A673 (cell line): ENCODE measurements at regions not wholly inside any gene's neighbourhood (a gene's known extent, or its start where the extent isn't known, plus 50 kb on each side); places are given as distances from the start of the nearest gene placed in this dataset.
"Not testable (repeated sequence)": the region's sequence is repeated elsewhere in the genome, so short reads cannot be mapped to it uniquely, and the experiment has no call there.

Experiments used
- BruUV-seq: library from RNA; stranded (reverse); fragments of 400-500 nt; replicated peaks from 2 replicates; lab custom pipeline; 2021; lab: Mats Ljungman, UMichigan
- CTCF ChIA-PET: fragments of 300-600 bp; sonication (Branson Sonifier 250); formaldehyde crosslinking; loops from one replicate; lab custom pipeline; 2022; ENCODE audit warnings: antibody characterized with exemption; lab: Charles Lee
- POLR2A ChIA-PET: fragments of 300-600 bp; sonication (Branson Sonifier 250); formaldehyde crosslinking; loops from one replicate; lab custom pipeline; 2022; ENCODE audit warnings: antibody characterized with exemption; ENCODE audit not compliant: low non-redundant PET; lab: Charles Lee
- DNase-seq: peaks from one replicate; pipeline ENCODE4 v3.0.0-alpha.2; 2015; ENCODE audit warnings: low spot score
- H3K27ac ChIP-seq: fragments of 200-600 bp; sonication (generic); 2 replicates; pipeline ENCODE4 v1.5.1; 2016; ENCODE audit warnings: mixed run types, low read depth, mild to moderate bottlenecking, mixed read lengths, antibody characterized with exemption, low read length; ENCODE audit not compliant: poor library complexity, severe bottlenecking
- H3K27me3 ChIP-seq: fragments of 200-600 bp; sonication (generic); replicated peaks from 2 replicates; pipeline ENCODE4 v1.6.1; 2017; ENCODE audit warnings: mixed run types, low read depth, mild to moderate bottlenecking, mixed read lengths, antibody characterized with exemption, low read length; ENCODE audit not compliant: insufficient read depth, poor library complexity
- H3K36me3 ChIP-seq: fragments of 200-600 bp; sonication (generic); 2 replicates; pipeline ENCODE4 v1.6.1; 2016; ENCODE audit warnings: mixed run types, mild to moderate bottlenecking, mixed read lengths, antibody characterized with exemption, low read length; ENCODE audit not compliant: insufficient read depth, poor library complexity, severe bottlenecking
- H3K4me1 ChIP-seq: fragments of 200-600 bp; sonication (generic); 2 replicates; pipeline ENCODE4 v1.6.1; 2017; ENCODE audit warnings: mixed run types, mild to moderate bottlenecking, mixed read lengths, antibody characterized with exemption, low read length; ENCODE audit not compliant: insufficient read depth, poor library complexity, severe bottlenecking
- H3K4me3 ChIP-seq: fragments of 200-600 bp; sonication (generic); 2 replicates; pipeline ENCODE4 v1.5.1; 2016; ENCODE audit warnings: low read depth, mixed run types, mild to moderate bottlenecking, mixed read lengths, low read length; ENCODE audit not compliant: poor library complexity, severe bottlenecking
- H3K9me3 ChIP-seq: fragments of 200-600 bp; sonication (generic); 2 replicates; pipeline ENCODE4 v1.6.1; 2016; ENCODE audit warnings: mixed run types, low read depth, mild to moderate bottlenecking, mixed read lengths, antibody characterized with exemption, low read length; ENCODE audit not compliant: poor library complexity, severe bottlenecking
- CTCF ChIP-seq: fragments of 300-800, 200-600 bp; sonication (generic); conservative IDR thresholded peaks from 2 replicates; pipeline ENCODE4 v1.5.1; 2017; ENCODE audit warnings: low read depth, mild to moderate bottlenecking, antibody characterized with exemption, low read length, moderate library complexity, mixed read lengths
- EZH2 ChIP-seq: fragments of 200-600 bp; sonication (generic); IDR thresholded peaks from 2 replicates; pipeline ENCODE4 v1.6.1; 2017; ENCODE audit warnings: borderline replicate concordance, low read depth, mild to moderate bottlenecking, mixed read lengths, antibody characterized with exemption, low read length; ENCODE audit not compliant: poor library complexity, severe bottlenecking
- intact Hi-C: fragments of 100-400 bp; cut with micrococcal nuclease; formaldehyde crosslinking; loops from one replicate; pipeline ENCODE4 v1.10.0; 2022; ENCODE audit not compliant: unreplicated experiment

- H3K4me1 ChIP-seq, result no peaks in the 10 kb centered on the region
- no peaks in the 10 kb centered on the region for H3K36me3 ChIP-seq
- no peak for TF ChIP-seq EZH2
- no peak for DNase-seq
- no peak overlapping the region for H3K27ac ChIP-seq
- BruUV-seq, result no TSS peak
- no peak overlapping the region for H3K4me3 ChIP-seq
- ChIA-PET POLR2A (no interaction called here), CTCF (no interaction called here)
- H3K9me3 ChIP-seq, result peaks cover 8% of the 10 kb centered on the region
- H3K27me3 ChIP-seq, result no peaks in the 10 kb centered on the region
- intact Hi-C loops, result no loop called here
Measured at GRCh38 chr11:42417691-42418090, 894.1 kb upstream of the API5 start.

- TF ChIP-seq EZH2, result no peak
- Histone ChIP-seq H3K4me1 (no peaks in the 10 kb centered on the region), H3K27me3 (no peaks in the 10 kb centered on the region), H3K27ac (no peak overlapping the region), H3K4me3 (no peak overlapping the region), H3K36me3 (no peaks in the 10 kb centered on the region), H3K9me3 (peaks cover 6% of the 10 kb centered on the region)
- CTCF ChIA-PET, result no interaction called here
- intact Hi-C loops, result no loop called here
- no peak for DNase-seq
- POLR2A ChIA-PET, result no interaction called here
- BruUV-seq, result no TSS peak
Measured at GRCh38 chr11:42422090-42422489, 889.7 kb upstream of the API5 start.

- DNase-seq, POLR2A ChIA-PET, BruUV-seq, H3K27me3 ChIP-seq, H3K4me1 ChIP-seq, H3K27ac ChIP-seq, H3K4me3 ChIP-seq, CTCF ChIA-PET, intact Hi-C loops, H3K36me3 ChIP-seq: not testable (repeated sequence)
- peaks cover 19% of the 10 kb centered on the region for H3K9me3 ChIP-seq
Measured at GRCh38 chr11:42434911-42435310, 876.9 kb upstream of the API5 start.

GRCh38 chr11:42444406-42444805 lies 867.4 kb upstream of the API5 start:
- Histone ChIP-seq H3K4me1 (no peaks in the 10 kb centered on the region), H3K4me3 (no peak overlapping the region), H3K9me3 (peaks cover 23% of the 10 kb centered on the region), H3K27me3 (no peaks in the 10 kb centered on the region), H3K36me3 (no peaks in the 10 kb centered on the region), H3K27ac (no peak overlapping the region)
- ChIA-PET CTCF (no interaction called here), POLR2A (no interaction called here)
- no TSS peak for BruUV-seq
- no peak for DNase-seq
- no peak for TF ChIP-seq EZH2
- no peak for TF ChIP-seq CTCF
- intact Hi-C loops, result no loop called here
